ENCODE measurements at regions not wholly inside any gene's neighbourhood (a gene's known extent, or its start where the extent isn't known, plus 50 kb on each side); places are given as distances from the start of the nearest gene placed in this dataset.

GRCh38 chrX:151825007-151825406 is 87.7 kb upstream of the MAGEA4 start:
- Mint-ChIP-seq H3K36me3 (ENCODE audit: low read depth, unreplicated experiment) (no peaks in the 10 kb centered on the region), H3K4me3 (ENCODE audit: unreplicated experiment) (no peak overlapping the region), H3K4me1 (ENCODE audit: low read depth, unreplicated experiment) (peaks cover 10% of the 10 kb centered on the region), H3K9me3 (ENCODE audit: unreplicated experiment) (no peaks in the 10 kb centered on the region), H3K27me3 (ENCODE audit: low read depth, unreplicated experiment) (no peaks in the 10 kb centered on the region), H3K27ac (ENCODE audit: unreplicated experiment) (no peak overlapping the region)
- no peaks in the 10 kb centered on the region for H3K27me3 ChIP-seq (ENCODE audit: insufficient read depth, low read length)
- H3K4me2 ChIP-seq (ENCODE audit: low read length), result no peak overlapping the region
- DNase-seq (ENCODE audit: low read depth) (no peak), FAIRE-seq (no peak)
- TF ChIP-seq EZH2 (IDR thresholded peaks at IDR 0.05; ENCODE audit: insufficient read depth, low read length), result no peak
- no peak for TF ChIP-seq CTCF (IDR thresholded peaks at IDR 0.05; ENCODE audit: insufficient read depth, low read depth, low read length)
- no peaks in the 10 kb centered on the region for H3K36me3 ChIP-seq (ENCODE audit: insufficient read depth, low read length)
- H4K20me1 ChIP-seq (ENCODE audit: insufficient read depth, low read length), result no peaks in the 10 kb centered on the region
- no peak overlapping the region for H2AFZ ChIP-seq (ENCODE audit: low read depth, low read length)
- H3K79me2 ChIP-seq (ENCODE audit: insufficient read depth, low read length), result no peaks in the 10 kb centered on the region
- no peak overlapping the region for H3K27ac ChIP-seq (ENCODE audit: low read depth, low read length)
- H3K4me3 ChIP-seq (ENCODE audit: insufficient read depth, low read depth, low read length), result no peak overlapping the region
- H3K9me3 ChIP-seq (ENCODE audit: insufficient read depth, low read depth, low read length), result no peaks in the 10 kb centered on the region
- peaks cover 5% of the 10 kb centered on the region for H3K4me1 ChIP-seq (ENCODE audit: insufficient read depth, low read length)
- H3K9ac ChIP-seq (ENCODE audit: low read length), result no peak overlapping the region

GRCh38 chrX:151825925-151826485 is 86.7 kb upstream of the MAGEA4 start:
- TF ChIP-seq EZH2 (IDR thresholded peaks at IDR 0.05; ENCODE audit: insufficient read depth, low read length) (no peak), CTCF (IDR thresholded peaks at IDR 0.05; ENCODE audit: insufficient read depth, low read depth, low read length) (no peak)
- Mint-ChIP-seq H3K36me3 (ENCODE audit: low read depth, unreplicated experiment) (no peaks in the 10 kb centered on the region), H3K9me3 (ENCODE audit: unreplicated experiment) (no peaks in the 10 kb centered on the region), H3K27ac (ENCODE audit: unreplicated experiment) (no peak overlapping the region), H3K4me1 (ENCODE audit: low read depth, unreplicated experiment) (peaks cover 10% of the 10 kb centered on the region), H3K27me3 (ENCODE audit: low read depth, unreplicated experiment) (no peaks in the 10 kb centered on the region), H3K4me3 (ENCODE audit: unreplicated experiment) (no peak overlapping the region)
- Histone ChIP-seq H3K9ac (ENCODE audit: low read length) (peak overlapping the region; percentile 38), H3K79me2 (ENCODE audit: insufficient read depth, low read length) (no peaks in the 10 kb centered on the region), H3K4me3 (ENCODE audit: insufficient read depth, low read depth, low read length) (no peak overlapping the region), H3K27me3 (ENCODE audit: insufficient read depth, low read length) (no peaks in the 10 kb centered on the region), H4K20me1 (ENCODE audit: insufficient read depth, low read length) (no peaks in the 10 kb centered on the region), H3K36me3 (ENCODE audit: insufficient read depth, low read length) (no peaks in the 10 kb centered on the region), H3K4me1 (ENCODE audit: insufficient read depth, low read length) (peaks cover 5% of the 10 kb centered on the region), H3K4me2 (ENCODE audit: low read length) (peak overlapping the region; percentile 6), H3K9me3 (ENCODE audit: insufficient read depth, low read depth, low read length) (no peaks in the 10 kb centered on the region), H3K27ac (ENCODE audit: low read depth, low read length) (peak overlapping the region; percentile 57), H2AFZ (ENCODE audit: low read depth, low read length) (peak overlapping the region; percentile 52)
- peak; percentile 95 for FAIRE-seq
- peak; percentile 90 for DNase-seq (ENCODE audit: low read depth)

GRCh38 chrX:151828439-151829080 is 84.1 kb upstream of the MAGEA4 start:
- Mint-ChIP-seq H3K9me3 (ENCODE audit: unreplicated experiment) (no peaks in the 10 kb centered on the region), H3K36me3 (ENCODE audit: low read depth, unreplicated experiment) (no peaks in the 10 kb centered on the region), H3K4me3 (ENCODE audit: unreplicated experiment) (no peak overlapping the region), H3K27ac (ENCODE audit: unreplicated experiment) (no peak overlapping the region), H3K4me1 (ENCODE audit: low read depth, unreplicated experiment) (peaks cover 10% of the 10 kb centered on the region), H3K27me3 (ENCODE audit: low read depth, unreplicated experiment) (no peaks in the 10 kb centered on the region)
- Histone ChIP-seq H3K4me1 (ENCODE audit: insufficient read depth, low read length) (peaks cover 5% of the 10 kb centered on the region), H3K9me3 (ENCODE audit: insufficient read depth, low read depth, low read length) (no peaks in the 10 kb centered on the region), H3K27me3 (ENCODE audit: insufficient read depth, low read length) (no peaks in the 10 kb centered on the region), H2AFZ (ENCODE audit: low read depth, low read length) (no peak overlapping the region), H3K27ac (ENCODE audit: low read depth, low read length) (no peak overlapping the region), H3K36me3 (ENCODE audit: insufficient read depth, low read length) (no peaks in the 10 kb centered on the region), H3K79me2 (ENCODE audit: insufficient read depth, low read length) (no peaks in the 10 kb centered on the region), H3K4me2 (ENCODE audit: low read length) (peak overlapping the region; percentile 15), H3K9ac (ENCODE audit: low read length) (no peak overlapping the region), H3K4me3 (ENCODE audit: insufficient read depth, low read depth, low read length) (no peak overlapping the region), H4K20me1 (ENCODE audit: insufficient read depth, low read length) (no peaks in the 10 kb centered on the region)
- FAIRE-seq (peak; percentile 39), DNase-seq (ENCODE audit: low read depth) (peak; percentile 59)
- TF ChIP-seq CTCF (IDR thresholded peaks at IDR 0.05; ENCODE audit: insufficient read depth, low read depth, low read length) (no peak), EZH2 (IDR thresholded peaks at IDR 0.05; ENCODE audit: insufficient read depth, low read length) (no peak)

Measured in astrocyte (in vitro differentiated cells and primary cell).